ENCODE measurements at regions not wholly inside any gene's neighbourhood (a gene's known extent, or its start where the extent isn't known, plus 50 kb on each side); places are given as distances from the start of the nearest gene placed in this dataset.

DNA sequence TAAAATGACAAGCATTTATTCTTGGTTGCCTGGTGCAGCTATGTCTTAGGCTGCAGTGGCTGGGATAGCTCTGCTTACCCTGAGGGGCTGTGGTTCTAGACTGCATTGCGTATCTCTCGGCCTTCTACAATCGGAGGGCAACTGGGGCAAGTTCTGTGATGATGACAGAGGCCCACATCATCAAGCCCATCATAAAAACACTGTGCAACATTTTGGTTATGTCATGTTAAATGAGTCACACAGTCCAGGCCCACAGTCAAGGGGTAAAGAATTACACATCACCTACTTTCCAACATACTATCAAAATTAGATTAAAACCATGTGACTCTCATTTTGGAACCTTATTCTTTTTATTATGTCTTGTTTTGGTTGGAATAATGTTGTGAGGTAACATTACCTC is 120.2 kb upstream of the GUCY1A1 start:
- Histone ChIP-seq H3K9me3 (ENCODE audit: low read depth, low read length, poor library complexity, severe bottlenecking) (no peaks in the 10 kb centered on the region), H3K27me3 (replicated peaks; ENCODE audit: insufficient read depth, low read depth, low read length, poor library complexity) (no peaks in the 10 kb centered on the region), H3K36me3 (ENCODE audit: insufficient read depth, low read length, poor library complexity, severe bottlenecking) (no peaks in the 10 kb centered on the region), H3K4me3 (ENCODE audit: low read depth, low read length, poor library complexity, severe bottlenecking) (no peak overlapping the region), H3K27ac (ENCODE audit: low read depth, low read length, poor library complexity, severe bottlenecking) (no peak overlapping the region), H3K4me1 (ENCODE audit: insufficient read depth, low read length, poor library complexity, severe bottlenecking) (no peaks in the 10 kb centered on the region)
- ChIA-PET POLR2A (ENCODE audit: low non-redundant PET) (no interaction called here), CTCF (no interaction called here)
- BruUV-seq (replicated peaks), result no TSS peak
- intact Hi-C loops (cut with micrococcal nuclease; ENCODE audit: unreplicated experiment), result no loop called here
- TF ChIP-seq, protein P1, sequence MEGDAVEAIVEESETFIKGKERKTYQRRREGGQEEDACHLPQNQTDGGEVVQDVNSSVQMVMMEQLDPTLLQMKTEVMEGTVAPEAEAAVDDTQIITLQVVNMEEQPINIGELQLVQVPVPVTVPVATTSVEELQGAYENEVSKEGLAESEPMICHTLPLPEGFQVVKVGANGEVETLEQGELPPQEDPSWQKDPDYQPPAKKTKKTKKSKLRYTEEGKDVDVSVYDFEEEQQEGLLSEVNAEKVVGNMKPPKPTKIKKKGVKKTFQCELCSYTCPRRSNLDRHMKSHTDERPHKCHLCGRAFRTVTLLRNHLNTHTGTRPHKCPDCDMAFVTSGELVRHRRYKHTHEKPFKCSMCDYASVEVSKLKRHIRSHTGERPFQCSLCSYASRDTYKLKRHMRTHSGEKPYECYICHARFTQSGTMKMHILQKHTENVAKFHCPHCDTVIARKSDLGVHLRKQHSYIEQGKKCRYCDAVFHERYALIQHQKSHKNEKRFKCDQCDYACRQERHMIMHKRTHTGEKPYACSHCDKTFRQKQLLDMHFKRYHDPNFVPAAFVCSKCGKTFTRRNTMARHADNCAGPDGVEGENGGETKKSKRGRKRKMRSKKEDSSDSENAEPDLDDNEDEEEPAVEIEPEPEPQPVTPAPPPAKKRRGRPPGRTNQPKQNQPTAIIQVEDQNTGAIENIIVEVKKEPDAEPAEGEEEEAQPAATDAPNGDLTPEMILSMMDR (conservative IDR thresholded peaks at IDR 0.05; ENCODE audit: low read depth, low read length), result no peak
- no peak for TF ChIP-seq EZH2 (IDR thresholded peaks at IDR 0.05; ENCODE audit: borderline replicate concordance, low read depth, low read length, poor library complexity, severe bottlenecking)
- DNase-seq (ENCODE audit: low spot score), result no peak

DNA sequence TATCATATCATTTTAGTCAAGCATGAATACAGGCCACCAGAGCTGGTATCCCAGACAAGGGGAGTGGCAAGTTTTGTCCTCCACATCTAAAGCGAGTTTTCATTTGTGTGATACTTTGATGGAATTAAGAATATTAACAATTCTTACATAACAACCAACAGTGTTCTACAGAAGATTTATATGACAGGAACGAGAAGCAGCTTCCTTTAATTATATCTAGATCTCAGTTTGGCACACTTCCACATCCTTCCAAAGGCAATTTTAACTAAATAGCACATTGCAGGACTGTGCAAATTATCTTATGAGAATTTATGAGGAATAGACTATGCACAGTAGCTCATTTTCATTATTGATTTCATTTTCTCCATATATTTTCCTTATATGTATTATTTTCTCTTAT is 121.2 kb upstream of the GUCY1A1 start:
- ChIA-PET POLR2A (ENCODE audit: low non-redundant PET) (interaction anchor here (0.6 kb wide), 1 partner anchor 131 kb away, joined by 4 read pairs; no protein-coding TSS in a partner anchor), CTCF (no interaction called here)
- H3K27me3 ChIP-seq (replicated peaks; ENCODE audit: insufficient read depth, low read depth, low read length, poor library complexity), result no peaks in the 10 kb centered on the region
- H3K9me3 ChIP-seq (ENCODE audit: low read depth, low read length, poor library complexity, severe bottlenecking), result no peaks in the 10 kb centered on the region
- H3K4me1 ChIP-seq (ENCODE audit: insufficient read depth, low read length, poor library complexity, severe bottlenecking), result no peaks in the 10 kb centered on the region
- no peak overlapping the region for H3K4me3 ChIP-seq (ENCODE audit: low read depth, low read length, poor library complexity, severe bottlenecking)
- BruUV-seq (replicated peaks), result no TSS peak
- no peak overlapping the region for H3K27ac ChIP-seq (ENCODE audit: low read depth, low read length, poor library complexity, severe bottlenecking)
- H3K36me3 ChIP-seq (ENCODE audit: insufficient read depth, low read length, poor library complexity, severe bottlenecking), result no peaks in the 10 kb centered on the region
- peak; percentile 9 for DNase-seq (ENCODE audit: low spot score)
- intact Hi-C loops (cut with micrococcal nuclease; ENCODE audit: unreplicated experiment), result no loop called here
- TF ChIP-seq EZH2 (IDR thresholded peaks at IDR 0.05; ENCODE audit: borderline replicate concordance, low read depth, low read length, poor library complexity, severe bottlenecking), result no peak
- TF ChIP-seq, protein P1 (conservative IDR thresholded peaks at IDR 0.05; ENCODE audit: low read depth, low read length), result no peak

DNA sequence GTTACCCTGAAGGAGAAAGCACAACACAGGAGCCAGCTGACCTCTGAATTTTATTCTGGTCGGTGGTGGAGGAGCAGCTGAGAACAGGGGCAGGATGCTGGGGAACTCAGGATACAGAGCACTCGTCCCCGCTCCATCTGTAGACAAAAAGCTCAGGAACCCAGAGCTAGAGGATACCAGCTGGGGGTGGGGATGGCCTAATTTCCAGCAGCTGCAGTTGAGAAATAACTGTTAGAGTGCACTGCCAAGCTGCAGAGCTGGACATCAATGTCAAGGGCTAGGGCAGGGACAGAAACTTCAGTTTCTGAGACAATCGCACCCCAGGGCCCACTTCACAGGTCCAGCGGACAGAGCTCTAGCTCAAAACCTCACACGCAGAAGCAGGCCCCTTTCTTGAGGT is 122.1 kb upstream of the GUCY1A1 start:
- TF ChIP-seq, protein P1 (conservative IDR thresholded peaks at IDR 0.05; ENCODE audit: low read depth, low read length), result no peak
- TF ChIP-seq EZH2 (IDR thresholded peaks at IDR 0.05; ENCODE audit: borderline replicate concordance, low read depth, low read length, poor library complexity, severe bottlenecking), result no peak
- CTCF ChIA-PET, result no interaction called here
- no peak for DNase-seq (ENCODE audit: low spot score)
- Histone ChIP-seq H3K36me3 (ENCODE audit: insufficient read depth, low read length, poor library complexity, severe bottlenecking) (no peaks in the 10 kb centered on the region), H3K9me3 (ENCODE audit: low read depth, low read length, poor library complexity, severe bottlenecking) (no peaks in the 10 kb centered on the region), H3K27ac (ENCODE audit: low read depth, low read length, poor library complexity, severe bottlenecking) (no peak overlapping the region), H3K4me3 (ENCODE audit: low read depth, low read length, poor library complexity, severe bottlenecking) (no peak overlapping the region), H3K27me3 (replicated peaks; ENCODE audit: insufficient read depth, low read depth, low read length, poor library complexity) (no peaks in the 10 kb centered on the region), H3K4me1 (ENCODE audit: insufficient read depth, low read length, poor library complexity, severe bottlenecking) (no peaks in the 10 kb centered on the region)
- POLR2A ChIA-PET (ENCODE audit: low non-redundant PET), result no interaction called here
- no TSS peak for BruUV-seq (replicated peaks)
- intact Hi-C loops (cut with micrococcal nuclease; ENCODE audit: unreplicated experiment), result no loop called here
